ENCODE measurements at regions not wholly inside any gene's neighbourhood (a gene's known extent, or its start where the extent isn't known, plus 50 kb on each side); places are given as distances from the start of the nearest gene placed in this dataset.

GRCh38 chr7:3241686-3242258, 59.3 kb upstream of the SDK1 start:
- no peak overlapping the region for H3K27ac ChIP-seq (ENCODE audit: low read length)
- H3K4me2 ChIP-seq (ENCODE audit: low read length): no peak overlapping the region
- no peaks in the 10 kb centered on the region for H3K79me2 ChIP-seq (ENCODE audit: low read length)
- no peak overlapping the region for H3K4me3 ChIP-seq (ENCODE audit: low read length)
- H4K20me1 ChIP-seq (ENCODE audit: insufficient read depth, low read length): no peaks in the 10 kb centered on the region
- no peaks in the 10 kb centered on the region for H3K4me1 ChIP-seq (ENCODE audit: low read length)
- TF ChIP-seq, protein P1, sequence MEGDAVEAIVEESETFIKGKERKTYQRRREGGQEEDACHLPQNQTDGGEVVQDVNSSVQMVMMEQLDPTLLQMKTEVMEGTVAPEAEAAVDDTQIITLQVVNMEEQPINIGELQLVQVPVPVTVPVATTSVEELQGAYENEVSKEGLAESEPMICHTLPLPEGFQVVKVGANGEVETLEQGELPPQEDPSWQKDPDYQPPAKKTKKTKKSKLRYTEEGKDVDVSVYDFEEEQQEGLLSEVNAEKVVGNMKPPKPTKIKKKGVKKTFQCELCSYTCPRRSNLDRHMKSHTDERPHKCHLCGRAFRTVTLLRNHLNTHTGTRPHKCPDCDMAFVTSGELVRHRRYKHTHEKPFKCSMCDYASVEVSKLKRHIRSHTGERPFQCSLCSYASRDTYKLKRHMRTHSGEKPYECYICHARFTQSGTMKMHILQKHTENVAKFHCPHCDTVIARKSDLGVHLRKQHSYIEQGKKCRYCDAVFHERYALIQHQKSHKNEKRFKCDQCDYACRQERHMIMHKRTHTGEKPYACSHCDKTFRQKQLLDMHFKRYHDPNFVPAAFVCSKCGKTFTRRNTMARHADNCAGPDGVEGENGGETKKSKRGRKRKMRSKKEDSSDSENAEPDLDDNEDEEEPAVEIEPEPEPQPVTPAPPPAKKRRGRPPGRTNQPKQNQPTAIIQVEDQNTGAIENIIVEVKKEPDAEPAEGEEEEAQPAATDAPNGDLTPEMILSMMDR (IDR thresholded peaks at IDR 0.05; ENCODE audit: low read depth, low read length): no peak
- TF ChIP-seq EZH2phosphoT487 (IDR thresholded peaks at IDR 0.05; ENCODE audit: low read depth): no peak
- H2AFZ ChIP-seq (ENCODE audit: low read depth, low read length): no peak overlapping the region
- no peaks in the 10 kb centered on the region for H3K27me3 ChIP-seq (ENCODE audit: low read depth, low read length)
- H3K9me3 ChIP-seq (ENCODE audit: insufficient read depth, low read length): no peaks in the 10 kb centered on the region
- no peaks in the 10 kb centered on the region for H3K36me3 ChIP-seq (replicated peaks; ENCODE audit: low read depth, low read length)
- no peak overlapping the region for H3K9ac ChIP-seq (ENCODE audit: low read length)

DNA sequence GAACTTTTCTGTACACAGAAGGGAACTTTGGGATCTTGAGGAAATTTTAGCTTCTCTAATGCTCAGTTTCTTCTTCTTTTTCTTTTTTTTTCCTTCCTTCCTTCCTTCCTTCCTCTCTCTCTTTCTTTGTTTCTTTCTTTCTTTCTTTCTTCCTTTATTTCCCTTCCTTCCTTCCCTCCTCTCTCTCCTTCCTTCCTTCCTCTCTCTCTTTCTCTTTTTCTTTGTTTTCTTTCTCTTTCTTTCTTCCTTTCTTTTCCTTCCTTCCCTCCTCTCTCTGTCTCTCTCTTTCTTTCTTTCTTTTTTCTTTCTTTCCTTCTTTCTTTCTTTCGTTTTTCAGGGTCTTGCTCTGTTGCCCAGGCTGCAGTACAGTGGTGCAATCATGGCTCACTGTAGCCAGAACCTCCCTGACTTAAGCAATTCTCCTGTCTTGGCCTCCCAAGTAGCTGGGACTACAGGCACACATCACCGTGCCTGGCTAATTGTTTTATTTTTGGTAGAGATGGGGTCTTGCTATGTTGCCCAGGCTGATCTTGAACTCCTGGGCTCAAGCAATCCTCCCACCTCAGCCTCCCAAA, 58.6 kb upstream of the SDK1 start:
- Histone ChIP-seq H3K79me2 (ENCODE audit: low read length) (no peaks in the 10 kb centered on the region), H3K36me3 (replicated peaks; ENCODE audit: low read depth, low read length) (no peaks in the 10 kb centered on the region), H3K9me3 (ENCODE audit: insufficient read depth, low read length) (no peaks in the 10 kb centered on the region), H3K4me2 (ENCODE audit: low read length) (no peak overlapping the region), H3K27ac (ENCODE audit: low read length) (no peak overlapping the region), H3K4me3 (ENCODE audit: low read length) (no peak overlapping the region), H3K9ac (ENCODE audit: low read length) (no peak overlapping the region), H4K20me1 (ENCODE audit: insufficient read depth, low read length) (no peaks in the 10 kb centered on the region), H3K4me1 (ENCODE audit: low read length) (no peaks in the 10 kb centered on the region), H2AFZ (ENCODE audit: low read depth, low read length) (no peak overlapping the region), H3K27me3 (ENCODE audit: low read depth, low read length) (no peaks in the 10 kb centered on the region)
- TF ChIP-seq, protein P1 (IDR thresholded peaks at IDR 0.05; ENCODE audit: low read depth, low read length): no peak
- no peak for TF ChIP-seq EZH2phosphoT487 (IDR thresholded peaks at IDR 0.05; ENCODE audit: low read depth)

DNA sequence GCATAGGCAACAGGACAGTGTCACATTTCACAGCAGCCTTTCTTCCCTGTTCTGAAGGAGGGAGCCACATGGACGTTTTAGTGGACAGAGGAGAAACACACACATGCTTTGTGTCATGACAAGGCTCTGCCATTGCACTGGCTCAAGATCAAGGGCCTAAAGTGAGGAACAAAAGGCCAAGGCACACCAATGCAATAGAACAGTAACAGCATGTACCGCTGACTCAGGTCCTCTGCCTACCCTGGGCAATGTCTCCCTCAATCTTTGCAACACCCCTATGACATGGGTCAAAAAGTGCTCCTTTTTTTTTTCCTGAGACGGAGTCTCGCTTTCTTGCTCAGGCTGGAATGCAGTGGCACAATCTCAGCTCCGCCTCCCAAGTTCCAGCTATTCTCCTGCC, 57.8 kb upstream of the SDK1 start:
- Histone ChIP-seq H3K27me3 (ENCODE audit: low read depth, low read length) (no peaks in the 10 kb centered on the region), H3K79me2 (ENCODE audit: low read length) (no peaks in the 10 kb centered on the region), H2AFZ (ENCODE audit: low read depth, low read length) (no peak overlapping the region), H3K9ac (ENCODE audit: low read length) (no peak overlapping the region), H4K20me1 (ENCODE audit: insufficient read depth, low read length) (no peaks in the 10 kb centered on the region), H3K4me1 (ENCODE audit: low read length) (no peaks in the 10 kb centered on the region), H3K36me3 (replicated peaks; ENCODE audit: low read depth, low read length) (no peaks in the 10 kb centered on the region), H3K4me3 (ENCODE audit: low read length) (no peak overlapping the region), H3K27ac (ENCODE audit: low read length) (no peak overlapping the region), H3K9me3 (ENCODE audit: insufficient read depth, low read length) (no peaks in the 10 kb centered on the region), H3K4me2 (ENCODE audit: low read length) (no peak overlapping the region)
- TF ChIP-seq, protein P1 (IDR thresholded peaks at IDR 0.05; ENCODE audit: low read depth, low read length): no peak
- no peak for TF ChIP-seq EZH2phosphoT487 (IDR thresholded peaks at IDR 0.05; ENCODE audit: low read depth)

- Histone ChIP-seq H3K4me1 (ENCODE audit: low read length) (no peaks in the 10 kb centered on the region), H3K36me3 (replicated peaks; ENCODE audit: low read depth, low read length) (no peaks in the 10 kb centered on the region), H3K9ac (ENCODE audit: low read length) (no peak overlapping the region), H2AFZ (ENCODE audit: low read depth, low read length) (no peak overlapping the region), H3K4me2 (ENCODE audit: low read length) (no peak overlapping the region), H3K79me2 (ENCODE audit: low read length) (no peaks in the 10 kb centered on the region), H3K27ac (ENCODE audit: low read length) (no peak overlapping the region), H3K27me3 (ENCODE audit: low read depth, low read length) (no peaks in the 10 kb centered on the region), H3K4me3 (ENCODE audit: low read length) (no peak overlapping the region), H4K20me1 (ENCODE audit: insufficient read depth, low read length) (no peaks in the 10 kb centered on the region), H3K9me3 (ENCODE audit: insufficient read depth, low read length) (no peaks in the 10 kb centered on the region)
- TF ChIP-seq EZH2phosphoT487 (IDR thresholded peaks at IDR 0.05; ENCODE audit: low read depth): no peak
- TF ChIP-seq, protein P1 (IDR thresholded peaks at IDR 0.05; ENCODE audit: low read depth, low read length): no peak
Measured at GRCh38 chr7:3243680-3244079, 57.4 kb upstream of the SDK1 start.
